H1 (cell line): ENCODE measurements at regions not wholly inside any gene's neighbourhood (a gene's known extent, or its start where the extent isn't known, plus 50 kb on each side); places are given as distances from the start of the nearest gene placed in this dataset.

Source experiments
- ASH2L ChIP-seq: fragments of 200-600, 300-600 bp; sonication (generic); IDR thresholded peaks from one replicate; pipeline ENCODE4 v1.7.1; 2017; ENCODE audit warnings: low read length
- BACH1 ChIP-seq: IDR thresholded peaks from 2 replicates; pipeline ENCODE4 v1.6.1; 2012; ENCODE audit warnings: low read length, improper control_type of control experiment
- KDM1A ChIP-seq: fragments of 200-600, 300-600 bp; sonication (generic); IDR thresholded peaks from 2 replicates; pipeline ENCODE4 v1.7.1; 2016; ENCODE audit warnings: mild to moderate bottlenecking, low read length, borderline replicate concordance
- KDM4A ChIP-seq: IDR thresholded peaks from one replicate; pipeline ENCODE4 v1.7.1; 2012; ENCODE audit warnings: low read depth, mild to moderate bottlenecking, moderate library complexity, low read length, inconsistent platforms; ENCODE audit not compliant: severe bottlenecking
- YY1 ChIP-seq: IDR thresholded peaks from 2 replicates; pipeline ENCODE4 v1.6.1; 2011; ENCODE audit warnings: low read depth, mild to moderate bottlenecking, low read length
- TF ChIP-seq, protein P1 (sequence below): fragments of 300-600 bp; sonication (generic); IDR thresholded peaks from 2 replicates; pipeline ENCODE4 v1.7.1; 2012; ENCODE audit warnings: low read length, moderate library complexity, mild to moderate bottlenecking, inconsistent platforms; ENCODE audit not compliant: insufficient replicate concordance

- TF ChIP-seq, protein P1, sequence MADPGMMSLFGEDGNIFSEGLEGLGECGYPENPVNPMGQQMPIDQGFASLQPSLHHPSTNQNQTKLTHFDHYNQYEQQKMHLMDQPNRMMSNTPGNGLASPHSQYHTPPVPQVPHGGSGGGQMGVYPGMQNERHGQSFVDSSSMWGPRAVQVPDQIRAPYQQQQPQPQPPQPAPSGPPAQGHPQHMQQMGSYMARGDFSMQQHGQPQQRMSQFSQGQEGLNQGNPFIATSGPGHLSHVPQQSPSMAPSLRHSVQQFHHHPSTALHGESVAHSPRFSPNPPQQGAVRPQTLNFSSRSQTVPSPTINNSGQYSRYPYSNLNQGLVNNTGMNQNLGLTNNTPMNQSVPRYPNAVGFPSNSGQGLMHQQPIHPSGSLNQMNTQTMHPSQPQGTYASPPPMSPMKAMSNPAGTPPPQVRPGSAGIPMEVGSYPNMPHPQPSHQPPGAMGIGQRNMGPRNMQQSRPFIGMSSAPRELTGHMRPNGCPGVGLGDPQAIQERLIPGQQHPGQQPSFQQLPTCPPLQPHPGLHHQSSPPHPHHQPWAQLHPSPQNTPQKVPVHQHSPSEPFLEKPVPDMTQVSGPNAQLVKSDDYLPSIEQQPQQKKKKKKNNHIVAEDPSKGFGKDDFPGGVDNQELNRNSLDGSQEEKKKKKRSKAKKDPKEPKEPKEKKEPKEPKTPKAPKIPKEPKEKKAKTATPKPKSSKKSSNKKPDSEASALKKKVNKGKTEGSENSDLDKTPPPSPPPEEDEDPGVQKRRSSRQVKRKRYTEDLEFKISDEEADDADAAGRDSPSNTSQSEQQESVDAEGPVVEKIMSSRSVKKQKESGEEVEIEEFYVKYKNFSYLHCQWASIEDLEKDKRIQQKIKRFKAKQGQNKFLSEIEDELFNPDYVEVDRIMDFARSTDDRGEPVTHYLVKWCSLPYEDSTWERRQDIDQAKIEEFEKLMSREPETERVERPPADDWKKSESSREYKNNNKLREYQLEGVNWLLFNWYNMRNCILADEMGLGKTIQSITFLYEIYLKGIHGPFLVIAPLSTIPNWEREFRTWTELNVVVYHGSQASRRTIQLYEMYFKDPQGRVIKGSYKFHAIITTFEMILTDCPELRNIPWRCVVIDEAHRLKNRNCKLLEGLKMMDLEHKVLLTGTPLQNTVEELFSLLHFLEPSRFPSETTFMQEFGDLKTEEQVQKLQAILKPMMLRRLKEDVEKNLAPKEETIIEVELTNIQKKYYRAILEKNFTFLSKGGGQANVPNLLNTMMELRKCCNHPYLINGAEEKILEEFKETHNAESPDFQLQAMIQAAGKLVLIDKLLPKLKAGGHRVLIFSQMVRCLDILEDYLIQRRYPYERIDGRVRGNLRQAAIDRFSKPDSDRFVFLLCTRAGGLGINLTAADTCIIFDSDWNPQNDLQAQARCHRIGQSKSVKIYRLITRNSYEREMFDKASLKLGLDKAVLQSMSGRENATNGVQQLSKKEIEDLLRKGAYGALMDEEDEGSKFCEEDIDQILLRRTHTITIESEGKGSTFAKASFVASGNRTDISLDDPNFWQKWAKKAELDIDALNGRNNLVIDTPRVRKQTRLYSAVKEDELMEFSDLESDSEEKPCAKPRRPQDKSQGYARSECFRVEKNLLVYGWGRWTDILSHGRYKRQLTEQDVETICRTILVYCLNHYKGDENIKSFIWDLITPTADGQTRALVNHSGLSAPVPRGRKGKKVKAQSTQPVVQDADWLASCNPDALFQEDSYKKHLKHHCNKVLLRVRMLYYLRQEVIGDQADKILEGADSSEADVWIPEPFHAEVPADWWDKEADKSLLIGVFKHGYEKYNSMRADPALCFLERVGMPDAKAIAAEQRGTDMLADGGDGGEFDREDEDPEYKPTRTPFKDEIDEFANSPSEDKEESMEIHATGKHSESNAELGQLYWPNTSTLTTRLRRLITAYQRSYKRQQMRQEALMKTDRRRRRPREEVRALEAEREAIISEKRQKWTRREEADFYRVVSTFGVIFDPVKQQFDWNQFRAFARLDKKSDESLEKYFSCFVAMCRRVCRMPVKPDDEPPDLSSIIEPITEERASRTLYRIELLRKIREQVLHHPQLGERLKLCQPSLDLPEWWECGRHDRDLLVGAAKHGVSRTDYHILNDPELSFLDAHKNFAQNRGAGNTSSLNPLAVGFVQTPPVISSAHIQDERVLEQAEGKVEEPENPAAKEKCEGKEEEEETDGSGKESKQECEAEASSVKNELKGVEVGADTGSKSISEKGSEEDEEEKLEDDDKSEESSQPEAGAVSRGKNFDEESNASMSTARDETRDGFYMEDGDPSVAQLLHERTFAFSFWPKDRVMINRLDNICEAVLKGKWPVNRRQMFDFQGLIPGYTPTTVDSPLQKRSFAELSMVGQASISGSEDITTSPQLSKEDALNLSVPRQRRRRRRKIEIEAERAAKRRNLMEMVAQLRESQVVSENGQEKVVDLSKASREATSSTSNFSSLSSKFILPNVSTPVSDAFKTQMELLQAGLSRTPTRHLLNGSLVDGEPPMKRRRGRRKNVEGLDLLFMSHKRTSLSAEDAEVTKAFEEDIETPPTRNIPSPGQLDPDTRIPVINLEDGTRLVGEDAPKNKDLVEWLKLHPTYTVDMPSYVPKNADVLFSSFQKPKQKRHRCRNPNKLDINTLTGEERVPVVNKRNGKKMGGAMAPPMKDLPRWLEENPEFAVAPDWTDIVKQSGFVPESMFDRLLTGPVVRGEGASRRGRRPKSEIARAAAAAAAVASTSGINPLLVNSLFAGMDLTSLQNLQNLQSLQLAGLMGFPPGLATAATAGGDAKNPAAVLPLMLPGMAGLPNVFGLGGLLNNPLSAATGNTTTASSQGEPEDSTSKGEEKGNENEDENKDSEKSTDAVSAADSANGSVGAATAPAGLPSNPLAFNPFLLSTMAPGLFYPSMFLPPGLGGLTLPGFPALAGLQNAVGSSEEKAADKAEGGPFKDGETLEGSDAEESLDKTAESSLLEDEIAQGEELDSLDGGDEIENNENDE, result no peak
- no peak for TF ChIP-seq ASH2L
- TF ChIP-seq KDM1A, result no peak
- no peak for TF ChIP-seq YY1
- TF ChIP-seq KDM4A, result no peak
- no peak for TF ChIP-seq BACH1
These were observed 73.4 kb upstream of the GPR139 start (continued) for GRCh38 chr16:20147091-20147490.
